ENCODE measurements at regions not wholly inside any gene's neighbourhood (a gene's known extent, or its start where the extent isn't known, plus 50 kb on each side); places are given as distances from the start of the nearest gene placed in this dataset.

GRCh38 chr16:51763072-51763661, 612.1 kb upstream of the SALL1 start:
- H3K4me3 ChIP-seq (ENCODE audit: low read depth, low read length): no peak overlapping the region
- no peak for TF ChIP-seq CTCF (IDR thresholded peaks at IDR 0.05)
- no peaks in the 10 kb centered on the region for H3K9me3 ChIP-seq (ENCODE audit: control insufficient read depth, low read length)
- H3K4me2 ChIP-seq (ENCODE audit: low read length): no peak overlapping the region
- H3K36me3 ChIP-seq (ENCODE audit: control insufficient read depth, insufficient read depth, low read length): no peaks in the 10 kb centered on the region
- no peak overlapping the region for H3K9ac ChIP-seq
- no peaks in the 10 kb centered on the region for H3K27me3 ChIP-seq (ENCODE audit: control insufficient read depth, insufficient read depth, low read length)
- H3K27ac ChIP-seq: no peak overlapping the region
- H3K4me1 ChIP-seq: no peaks in the 10 kb centered on the region
- H2AFZ ChIP-seq: no peak overlapping the region
- no peaks in the 10 kb centered on the region for H3K79me2 ChIP-seq

- TF ChIP-seq CTCF (IDR thresholded peaks at IDR 0.05): peak; percentile 93
- H3K27ac ChIP-seq: no peak overlapping the region
- H3K4me3 ChIP-seq (ENCODE audit: low read depth, low read length): peak overlapping the region; percentile 32
- H3K36me3 ChIP-seq (ENCODE audit: control insufficient read depth, insufficient read depth, low read length): no peaks in the 10 kb centered on the region
- no peaks in the 10 kb centered on the region for H3K79me2 ChIP-seq
- no peaks in the 10 kb centered on the region for H3K9me3 ChIP-seq (ENCODE audit: control insufficient read depth, low read length)
- H3K4me2 ChIP-seq (ENCODE audit: low read length): peak overlapping the region; percentile 65
- no peaks in the 10 kb centered on the region for H3K4me1 ChIP-seq
- H3K27me3 ChIP-seq (ENCODE audit: control insufficient read depth, insufficient read depth, low read length): no peaks in the 10 kb centered on the region
- H2AFZ ChIP-seq: peak overlapping the region; percentile 17
- no peak overlapping the region for H3K9ac ChIP-seq
Measured at GRCh38 chr16:51762081-51762996, 611.3 kb upstream of the SALL1 start.

- Histone ChIP-seq H3K27ac (no peak overlapping the region), H3K4me2 (ENCODE audit: low read length) (no peak overlapping the region), H3K4me1 (no peaks in the 10 kb centered on the region), H3K4me3 (ENCODE audit: low read depth, low read length) (no peak overlapping the region), H2AFZ (no peak overlapping the region), H3K36me3 (ENCODE audit: control insufficient read depth, insufficient read depth, low read length) (no peaks in the 10 kb centered on the region), H3K79me2 (no peaks in the 10 kb centered on the region), H3K9ac (no peak overlapping the region), H3K9me3 (ENCODE audit: control insufficient read depth, low read length) (no peaks in the 10 kb centered on the region), H3K27me3 (ENCODE audit: control insufficient read depth, insufficient read depth, low read length) (no peaks in the 10 kb centered on the region)
- TF ChIP-seq CTCF (IDR thresholded peaks at IDR 0.05): no peak
Measured at GRCh38 chr16:51761001-51761400, 609.9 kb upstream of the SALL1 start.

- no peaks in the 10 kb centered on the region for H3K4me1 ChIP-seq
- no peaks in the 10 kb centered on the region for H3K9me3 ChIP-seq (ENCODE audit: control insufficient read depth, low read length)
- no peaks in the 10 kb centered on the region for H3K79me2 ChIP-seq
- no peak overlapping the region for H3K9ac ChIP-seq
- H3K36me3 ChIP-seq (ENCODE audit: control insufficient read depth, insufficient read depth, low read length): no peaks in the 10 kb centered on the region
- no peaks in the 10 kb centered on the region for H3K27me3 ChIP-seq (ENCODE audit: control insufficient read depth, insufficient read depth, low read length)
- TF ChIP-seq CTCF (IDR thresholded peaks at IDR 0.05): no peak
- H3K27ac ChIP-seq: no peak overlapping the region
- no peak overlapping the region for H3K4me3 ChIP-seq (ENCODE audit: low read depth, low read length)
- no peak overlapping the region for H2AFZ ChIP-seq
- H3K4me2 ChIP-seq (ENCODE audit: low read length): no peak overlapping the region
Measured at GRCh38 chr16:51759999-51760398, 608.9 kb upstream of the SALL1 start.
